ENCODE measurements at regions not wholly inside any gene's neighbourhood (a gene's known extent, or its start where the extent isn't known, plus 50 kb on each side); places are given as distances from the start of the nearest gene placed in this dataset.

DNA sequence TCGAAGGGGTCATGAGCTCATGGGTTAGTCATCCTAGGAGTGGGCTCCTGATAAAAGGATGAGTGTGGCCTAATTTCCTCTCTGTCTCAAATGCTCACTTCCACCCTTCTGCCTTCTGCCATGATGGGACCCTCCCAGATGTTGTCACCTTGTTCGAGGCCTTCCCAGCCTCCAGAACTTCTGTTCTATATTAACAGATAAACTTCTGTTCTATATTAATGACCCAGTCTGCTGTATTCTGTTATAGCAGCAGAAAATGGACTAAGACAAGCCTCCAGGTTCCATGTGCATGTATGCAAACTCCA is 583.2 kb downstream of the GLRX3 start:
- TF ChIP-seq, protein P1, sequence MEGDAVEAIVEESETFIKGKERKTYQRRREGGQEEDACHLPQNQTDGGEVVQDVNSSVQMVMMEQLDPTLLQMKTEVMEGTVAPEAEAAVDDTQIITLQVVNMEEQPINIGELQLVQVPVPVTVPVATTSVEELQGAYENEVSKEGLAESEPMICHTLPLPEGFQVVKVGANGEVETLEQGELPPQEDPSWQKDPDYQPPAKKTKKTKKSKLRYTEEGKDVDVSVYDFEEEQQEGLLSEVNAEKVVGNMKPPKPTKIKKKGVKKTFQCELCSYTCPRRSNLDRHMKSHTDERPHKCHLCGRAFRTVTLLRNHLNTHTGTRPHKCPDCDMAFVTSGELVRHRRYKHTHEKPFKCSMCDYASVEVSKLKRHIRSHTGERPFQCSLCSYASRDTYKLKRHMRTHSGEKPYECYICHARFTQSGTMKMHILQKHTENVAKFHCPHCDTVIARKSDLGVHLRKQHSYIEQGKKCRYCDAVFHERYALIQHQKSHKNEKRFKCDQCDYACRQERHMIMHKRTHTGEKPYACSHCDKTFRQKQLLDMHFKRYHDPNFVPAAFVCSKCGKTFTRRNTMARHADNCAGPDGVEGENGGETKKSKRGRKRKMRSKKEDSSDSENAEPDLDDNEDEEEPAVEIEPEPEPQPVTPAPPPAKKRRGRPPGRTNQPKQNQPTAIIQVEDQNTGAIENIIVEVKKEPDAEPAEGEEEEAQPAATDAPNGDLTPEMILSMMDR (conservative IDR thresholded peaks at IDR 0.05; ENCODE audit: low read depth, low read length) = no peak

GRCh38 chr10:130720235-130720634 is 584.0 kb downstream of the GLRX3 start:
- DNase-seq (ENCODE audit: low read depth) = no peak
- TF ChIP-seq, protein P1 (conservative IDR thresholded peaks at IDR 0.05; ENCODE audit: low read depth, low read length) = no peak

More for the DNA sequence above, 583.2 kb downstream of the GLRX3 start:
- H3K4me3 ChIP-seq (ENCODE audit: low read depth, low read length) = no peak overlapping the region
- DNase-seq (ENCODE audit: low read depth) = no peak

DNA sequence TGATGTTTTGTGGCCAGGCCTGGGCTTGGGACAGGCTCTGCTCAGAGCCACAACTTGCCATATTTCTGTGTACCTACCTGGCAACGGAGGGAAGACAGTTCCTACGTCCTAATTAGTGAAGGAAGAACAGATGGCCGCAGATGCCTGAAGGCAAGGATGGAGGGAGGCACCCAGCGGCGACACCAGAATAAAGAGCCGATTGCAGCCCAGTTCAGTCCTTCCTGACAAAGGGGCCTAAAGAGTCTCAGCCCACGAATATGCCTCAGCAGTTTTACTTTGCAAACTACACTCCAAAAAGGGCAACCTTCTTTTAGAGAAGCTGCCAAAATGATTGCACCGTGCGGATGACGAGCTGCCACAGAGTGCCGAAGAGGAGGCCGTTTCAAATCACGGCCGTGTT is 585.8 kb downstream of the GLRX3 start:
- H3K4me3 ChIP-seq (ENCODE audit: low read depth, low read length) = no peak overlapping the region
- DNase-seq (ENCODE audit: low read depth) = no peak
- TF ChIP-seq, protein P1 (conservative IDR thresholded peaks at IDR 0.05; ENCODE audit: low read depth, low read length) = no peak

More at GRCh38 chr10:130720235-130720634, 584.0 kb downstream of the GLRX3 start:
- no peak overlapping the region for H3K4me3 ChIP-seq (ENCODE audit: low read depth, low read length)

- DNase-seq (ENCODE audit: low read depth) = no peak
- H3K4me3 ChIP-seq (ENCODE audit: low read depth, low read length) = no peak overlapping the region
- TF ChIP-seq, protein P1 (conservative IDR thresholded peaks at IDR 0.05; ENCODE audit: low read depth, low read length) = no peak
Measured at GRCh38 chr10:130723704-130724103, 587.5 kb downstream of the GLRX3 start.

GRCh38 chr10:130725474-130725970 is 586.0 kb downstream of the TCERG1L start:
- TF ChIP-seq, protein P1 (conservative IDR thresholded peaks at IDR 0.05; ENCODE audit: low read depth, low read length) = no peak
- no peak overlapping the region for H3K4me3 ChIP-seq (ENCODE audit: low read depth, low read length)
- no peak for DNase-seq (ENCODE audit: low read depth)

- no peak for DNase-seq (ENCODE audit: low read depth)
- H3K4me3 ChIP-seq (ENCODE audit: low read depth, low read length) = no peak overlapping the region
- TF ChIP-seq, protein P1 (conservative IDR thresholded peaks at IDR 0.05; ENCODE audit: low read depth, low read length) = no peak
Measured at GRCh38 chr10:130726996-130727725, 584.4 kb downstream of the TCERG1L start.

Data from epithelial cell of proximal tubule (primary cell).